IMR-90 (cell line): ENCODE measurements at regions not wholly inside any gene's neighbourhood (a gene's known extent, or its start where the extent isn't known, plus 50 kb on each side); places are given as distances from the start of the nearest gene placed in this dataset.

Source experiments
- ATAC-seq: fragments of 200-7000 bp; cut with Tn5 transposase; 2 replicates; pipeline ENCODE4 v1.9.1; 2020; ENCODE audit warnings: low read depth, mild to moderate bottlenecking, moderate library complexity
- BruUV-seq: library from RNA; stranded (reverse); fragments of 400-500 nt; replicated peaks from 2 replicates; lab custom pipeline; 2021; lab: Mats Ljungman, UMichigan
- CTCF ChIA-PET: fragments of 300-600 bp; formaldehyde crosslinking; extraction: SDS; loops from one replicate; lab custom pipeline; 2021; ENCODE audit warnings: antibody characterized with exemption; lab: Yijun Ruan, JAX
- POLR2A ChIA-PET: fragments of 300-600 bp; sonication (Branson Sonifier 250); formaldehyde crosslinking; loops from one replicate; lab custom pipeline; 2022; ENCODE audit warnings: antibody characterized with exemption; ENCODE audit not compliant: unreplicated experiment; lab: Charles Lee
- DNase-seq: peaks from one replicate; pipeline ENCODE4 v3.0.0; 2013
- H2AFZ ChIP-seq: replicated peaks from 2 replicates; pipeline ENCODE3; 2013; ENCODE audit warnings: low read length, mild to moderate bottlenecking; ENCODE audit not compliant: poor library complexity
- H2AK5ac ChIP-seq: 2 replicates; pipeline ENCODE4 v1.6.1; 2013; ENCODE audit warnings: low read depth, low read length, inconsistent platforms
- H2AK9ac ChIP-seq: replicated peaks from 2 replicates; pipeline ENCODE3; 2013; ENCODE audit warnings: mild to moderate bottlenecking, low read depth, low read length, moderate library complexity; ENCODE audit not compliant: poor library complexity
- H2BK120ac ChIP-seq: 2 replicates; pipeline ENCODE4 v1.6.1; 2013; ENCODE audit warnings: low read depth, low read length, inconsistent platforms
- H2BK15ac ChIP-seq: 3 replicates; pipeline ENCODE4 v1.6.1; 2013; ENCODE audit warnings: low read depth, low read length, inconsistent platforms
- H2BK20ac ChIP-seq: 2 replicates; pipeline ENCODE4 v1.6.1; 2013; ENCODE audit warnings: low read depth, mild to moderate bottlenecking, inconsistent platforms, low read length, moderate library complexity
- H2BK5ac ChIP-seq: 2 replicates; pipeline ENCODE4 v1.6.1; 2013; ENCODE audit warnings: mild to moderate bottlenecking, low read depth, low read length, inconsistent platforms; ENCODE audit not compliant: poor library complexity, severe bottlenecking
- H3K14ac ChIP-seq: replicated peaks from 2 replicates; pipeline ENCODE4 v1.6.1; 2013; ENCODE audit warnings: low read depth, low read length, inconsistent platforms
- H3K18ac ChIP-seq: 2 replicates; pipeline ENCODE4 v1.6.1; 2013; ENCODE audit warnings: low read depth, low read length, control low read depth
- H3K23ac ChIP-seq: 2 replicates; pipeline ENCODE4 v1.6.1; 2013; ENCODE audit warnings: low read depth, low read length, inconsistent platforms
- H3K27ac ChIP-seq: 2 replicates; pipeline ENCODE4 v1.5.1; 2013; ENCODE audit warnings: mild to moderate bottlenecking, control low read depth, low read length; ENCODE audit not compliant: insufficient read depth
- H3K27me3 ChIP-seq: 2 replicates; pipeline ENCODE4 v1.6.1; 2013; ENCODE audit warnings: low read length; ENCODE audit not compliant: control insufficient read depth, insufficient read depth
- H3K36me3 ChIP-seq: 2 replicates; pipeline ENCODE4 v1.6.1; 2013; ENCODE audit warnings: low read length, mixed read lengths; ENCODE audit not compliant: control insufficient read depth, insufficient read depth
- H3K4ac ChIP-seq: 2 replicates; pipeline ENCODE4 v1.6.1; 2013; ENCODE audit warnings: low read depth, low read length, inconsistent platforms
- H3K4me1 ChIP-seq: 2 replicates; pipeline ENCODE4 v1.6.1; 2013; ENCODE audit warnings: low read length, mixed read lengths; ENCODE audit not compliant: control insufficient read depth, insufficient read depth
- H3K4me2 ChIP-seq: 2 replicates; pipeline ENCODE4 v1.6.1; 2013; ENCODE audit warnings: low read depth, mild to moderate bottlenecking, control low read depth, low read length, moderate library complexity
- H3K4me3 ChIP-seq: 2 replicates; pipeline ENCODE4 v1.5.1; 2013; ENCODE audit warnings: low read depth, mild to moderate bottlenecking, control low read depth, low read length, moderate library complexity; ENCODE audit not compliant: insufficient read depth
- H3K56ac ChIP-seq: 2 replicates; pipeline ENCODE4 v1.6.1; 2013; ENCODE audit warnings: low read length, inconsistent platforms; ENCODE audit not compliant: insufficient read depth; ENCODE audit errors: extremely low read depth
- H3K79me1 ChIP-seq, 2 experiments: 2 replicates each; pipeline ENCODE4 v1.6.1; 2013; ENCODE audit warnings: low read length in 2 of 2, inconsistent platforms in 1 of 2, low read depth in 1 of 2
- H3K9ac ChIP-seq: 2 replicates; pipeline ENCODE4 v1.6.1; 2013; ENCODE audit warnings: low read depth, low read length, control low read depth
- H3K9me1 ChIP-seq: 2 replicates; pipeline ENCODE4 v1.6.1; 2013; ENCODE audit warnings: low read length, inconsistent platforms; ENCODE audit not compliant: insufficient read depth
- H3K9me3 ChIP-seq: 2 replicates; pipeline ENCODE4 v1.6.1; 2013; ENCODE audit warnings: low read length; ENCODE audit not compliant: control insufficient read depth, insufficient read depth
- H4K20me1 ChIP-seq: 2 replicates; pipeline ENCODE4 v1.6.1; 2013; ENCODE audit warnings: low read length, inconsistent platforms; ENCODE audit not compliant: insufficient read depth
- H4K5ac ChIP-seq: 2 replicates; pipeline ENCODE4 v1.6.1; 2013; ENCODE audit warnings: mild to moderate bottlenecking, low read depth, low read length, control low read depth
- H4K8ac ChIP-seq, 2 experiments: 2 replicates each; pipeline ENCODE4 v1.6.1; 2013; ENCODE audit warnings: low read depth in 2 of 2, low read length in 2 of 2, control low read depth in 1 of 2, inconsistent platforms in 1 of 2
- H4K91ac ChIP-seq: 2 replicates; pipeline ENCODE4 v1.6.1; 2013; ENCODE audit warnings: low read depth, low read length, inconsistent platforms; ENCODE audit not compliant: insufficient read depth
- BHLHE40 ChIP-seq: fragments of 150-350 bp; IDR thresholded peaks from 2 replicates; pipeline ENCODE4 v1.6.1; 2016; ENCODE audit warnings: mild to moderate bottlenecking, low read depth, low read length
- CEBPB ChIP-seq: IDR thresholded peaks from 2 replicates; pipeline ENCODE4 v1.6.1; 2012; ENCODE audit warnings: low read depth, low read length, improper control_type of control experiment
- SMC3 ChIP-seq: fragments of 150-350 bp; IDR thresholded peaks from 2 replicates; pipeline ENCODE4 v1.6.1; 2016; ENCODE audit warnings: low read depth, mild to moderate bottlenecking, antibody characterized with exemption, low read length, moderate library complexity
- WGBS, 2 experiments: methylation state at CpG; one replicate each; pipeline versions ENCODE4 v1.1.5 to v1.1.7; 2013; ENCODE audit warnings: missing lambda C conversion rate in 2 of 2; ENCODE audit not compliant: insufficient read length in 1 of 2; ENCODE audit errors: extremely low coverage in 2 of 2; 5-methylcytosine and 5-hydroxymethylcytosine counted together
- dilution Hi-C: fragments of 300-500 bp; cut with HindIII; formaldehyde crosslinking; loops from one replicate; pipeline ENCODE4 v1.14.3; 2018; ENCODE audit warnings: low sequenced_read_pairs; ENCODE audit not compliant: unreplicated experiment
- in situ Hi-C: fragments of 300-500 bp; cut with MboI; formaldehyde crosslinking; loops from 3 replicates; pipeline ENCODE4 v1.14.3; 2019; ENCODE audit warnings: low sequenced_read_pairs, inconsistent platforms, mixed read lengths
- intact Hi-C: fragments of 100-400 bp; cut with micrococcal nuclease; formaldehyde crosslinking; loops from 2 replicates; pipeline ENCODE4 v1.10.0; 2022

DNA sequence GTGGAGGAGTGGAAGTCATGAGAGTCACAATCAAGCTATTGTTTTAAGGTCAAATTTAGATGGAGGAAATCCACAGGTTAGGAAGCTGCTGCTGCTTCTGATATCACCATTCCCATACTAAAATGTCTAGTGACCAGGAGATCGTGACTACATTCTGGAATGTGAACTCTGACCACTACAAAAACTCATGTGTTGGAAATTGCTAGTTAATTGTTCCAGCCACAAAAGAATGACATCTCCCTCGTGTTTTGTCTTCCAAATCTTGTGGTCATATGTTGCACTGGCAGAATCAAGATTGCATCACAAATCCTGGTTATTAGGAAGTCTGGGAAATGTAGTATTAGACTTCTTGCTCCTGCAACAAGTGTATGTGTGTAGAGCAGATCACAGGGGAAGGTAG is 441.9 kb downstream of the CD109 start:
- Histone ChIP-seq H3K18ac (peak overlapping the region; percentile 39), H2AK9ac (no peak overlapping the region), H3K4me1 (peaks cover 4% of the 10 kb centered on the region), H2AK5ac (peak overlapping the region; percentile 20; the same call in 1 of the 2 replicates), H3K9me1 (no peaks in the 10 kb centered on the region), H3K56ac (peak overlapping the region; percentile 18; the same call in 1 of the 2 replicates), H4K20me1 (no peaks in the 10 kb centered on the region), H2BK15ac (peak overlapping the region; percentile 26; the same call in 1 of the 3 replicates), H3K27me3 (no peaks in the 10 kb centered on the region), H2BK120ac (peak overlapping the region; percentile 75), H3K23ac (peak overlapping the region; percentile 15; the same call in 1 of the 2 replicates), H4K8ac (peak overlapping the region in 1 of 2 experiments; percentile 62; a peak in 2 of 4 replicates), H2BK20ac (peak overlapping the region; percentile 71), H4K91ac (peak overlapping the region; percentile 58; the same call in 1 of the 2 replicates), H3K9ac (no peak overlapping the region), H3K14ac (peak overlapping the region; percentile 72), H3K27ac (no peak overlapping the region), H3K9me3 (no peaks in the 10 kb centered on the region), H2BK5ac (peak overlapping the region; percentile 30), H3K36me3 (no peaks in the 10 kb centered on the region), H3K79me1 (no peaks in the 10 kb centered on the region), H3K4me3 (no peak overlapping the region), H4K5ac (peak overlapping the region; percentile 19; the same call in 1 of the 2 replicates), H3K4me2 (peak overlapping the region; percentile 37; the same call in 1 of the 2 replicates), H2AFZ (no peak overlapping the region), H3K4ac (peak overlapping the region; percentile 6; the same call in 1 of the 2 replicates)
- WGBS, 2 experiments, result no CpG with 5 or more reads among the region's 2 CpGs
- DNase-seq, result peak; percentile 84
- dilution Hi-C loops, result no loop called here
- ChIA-PET POLR2A (no interaction called here), CTCF (interaction anchor here (0.6 kb wide), 1 partner anchor 335 kb away, joined by 3 read pairs; no protein-coding TSS in a partner anchor)
- in situ Hi-C loops, result no loop called here
- ATAC-seq, result peak; percentile 54
- intact Hi-C loops, result no loop called here
- TF ChIP-seq CEBPB (peak; percentile 98), SMC3 (no peak), BHLHE40 (peak; percentile 71; the same call in 1 of the 2 replicates)
- BruUV-seq, result no TSS peak
